ENCODE measurements at regions not wholly inside any gene's neighbourhood (a gene's known extent, or its start where the extent isn't known, plus 50 kb on each side); places are given as distances from the start of the nearest gene placed in this dataset.

DNA sequence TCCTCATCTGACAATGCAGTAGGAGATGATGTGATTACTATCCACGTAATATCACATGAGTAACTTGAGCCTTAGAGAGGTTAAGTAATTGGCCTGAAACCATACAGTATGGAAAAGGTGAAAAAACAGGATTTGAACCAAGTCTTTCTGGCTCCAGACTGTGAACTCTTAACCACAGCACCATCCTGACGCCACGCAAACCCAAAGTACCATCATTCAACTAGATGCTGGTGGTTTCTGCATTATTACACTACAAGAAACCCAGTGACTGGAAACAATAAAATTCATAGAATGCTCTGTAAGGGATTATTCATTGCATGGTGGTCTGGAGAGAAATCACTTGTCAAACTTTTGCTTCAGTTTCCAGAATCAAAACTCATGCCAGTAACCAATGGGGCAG lies 90.7 kb downstream of the MAB21L3 start:
- DNase-seq (ENCODE audit: low spot score): no peak
- in situ Hi-C loops (cut with MboI; ENCODE audit: low pct_unique_long_range_greater_than_20kb, low sequenced_read_pairs, unreplicated experiment): no loop called here
- no peak for TF ChIP-seq CTCF (IDR thresholded peaks at IDR 0.05; ENCODE audit: extremely low read depth, insufficient read depth, missing control alignments)

DNA sequence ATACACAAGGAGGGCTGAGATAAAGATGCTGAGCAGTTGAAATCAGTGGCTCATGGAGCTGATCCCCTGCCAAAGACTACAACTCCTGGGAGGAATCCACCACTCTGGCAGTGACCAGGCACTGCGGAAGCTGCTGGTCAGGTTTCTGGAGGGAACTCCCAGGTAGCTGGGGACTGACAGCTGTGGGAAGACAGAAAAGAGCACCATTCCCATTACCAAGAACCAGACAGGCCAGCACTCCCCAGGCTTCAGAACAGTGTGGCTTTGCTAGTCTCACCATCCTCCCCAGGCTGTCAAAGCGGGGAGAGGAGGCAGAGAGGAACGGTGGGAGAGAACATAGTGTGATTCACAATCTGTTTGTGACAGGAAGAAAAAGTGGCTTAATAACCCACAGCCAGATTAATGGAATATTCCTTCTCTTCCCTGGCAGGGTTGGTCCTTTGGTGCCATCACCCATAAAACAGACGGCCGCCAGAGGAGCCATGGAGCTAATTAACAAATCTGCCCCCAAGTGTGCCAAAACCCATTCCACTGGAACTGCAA lies 92.1 kb downstream of the MAB21L3 start:
- in situ Hi-C loops (cut with MboI; ENCODE audit: low pct_unique_long_range_greater_than_20kb, low sequenced_read_pairs, unreplicated experiment): no loop called here
- no peak for DNase-seq (ENCODE audit: low spot score)
- TF ChIP-seq CTCF (IDR thresholded peaks at IDR 0.05; ENCODE audit: extremely low read depth, insufficient read depth, missing control alignments): no peak

DNA sequence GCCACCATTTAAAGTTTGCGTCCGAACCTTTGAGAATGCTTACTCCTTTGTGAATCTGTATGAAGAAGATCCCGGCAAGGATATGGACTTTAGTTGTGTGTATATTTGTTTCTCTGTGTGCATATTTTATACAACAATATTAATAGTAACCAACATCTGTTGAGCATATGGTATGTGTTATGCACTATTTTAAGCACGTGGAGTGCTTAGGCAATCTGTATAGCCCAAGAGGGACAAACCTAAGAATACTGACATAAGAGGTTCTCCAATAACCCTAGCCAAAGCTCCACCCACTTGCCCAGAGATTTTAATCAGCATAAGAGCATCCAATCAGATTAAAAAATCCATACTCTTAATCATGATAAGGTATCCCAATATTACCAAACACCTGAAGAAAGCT lies 92.7 kb downstream of the MAB21L3 start:
- TF ChIP-seq CTCF (IDR thresholded peaks at IDR 0.05; ENCODE audit: extremely low read depth, insufficient read depth, missing control alignments): no peak
- DNase-seq (ENCODE audit: low spot score): no peak
- in situ Hi-C loops (cut with MboI; ENCODE audit: low pct_unique_long_range_greater_than_20kb, low sequenced_read_pairs, unreplicated experiment): no loop called here

DNA sequence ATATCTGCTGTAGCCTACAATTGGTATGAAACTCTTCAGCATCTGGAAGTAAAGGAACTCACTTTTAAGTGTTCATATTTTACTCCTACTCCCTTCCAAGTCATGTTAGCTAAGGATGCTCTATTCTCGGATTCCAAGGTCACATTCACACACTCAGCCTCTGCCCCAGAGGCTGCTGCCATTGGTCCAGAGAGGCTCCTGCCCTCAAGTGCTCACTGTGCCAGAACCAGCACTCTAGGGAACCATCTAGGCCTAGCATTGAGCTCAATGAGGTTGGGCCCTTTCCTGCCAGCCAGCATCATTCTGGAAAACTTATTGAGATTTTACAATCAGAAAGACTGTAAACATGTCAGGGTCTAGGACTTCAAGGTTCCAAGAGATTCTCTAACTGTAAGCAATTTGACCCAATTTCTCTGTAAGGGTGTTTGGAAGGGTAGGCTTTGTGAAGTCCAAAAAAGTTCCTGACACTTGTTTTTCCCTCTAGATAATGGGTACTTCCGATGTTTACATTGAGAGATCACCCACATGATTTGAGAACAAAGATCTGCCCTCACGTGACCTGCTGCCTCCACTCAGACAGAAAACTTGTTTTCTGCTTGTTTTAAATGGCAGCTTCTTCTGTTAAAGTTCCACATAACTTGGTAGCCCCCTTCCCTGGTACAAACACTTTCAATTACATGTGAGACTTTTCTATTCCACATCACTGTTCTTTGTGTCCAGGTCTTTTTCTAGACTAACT lies 94.9 kb downstream of the MAB21L3 start:
- no peak for DNase-seq (ENCODE audit: low spot score)
- in situ Hi-C loops (cut with MboI; ENCODE audit: low pct_unique_long_range_greater_than_20kb, low sequenced_read_pairs, unreplicated experiment): no loop called here
- no peak for TF ChIP-seq CTCF (IDR thresholded peaks at IDR 0.05; ENCODE audit: extremely low read depth, insufficient read depth, missing control alignments)

- no peak for TF ChIP-seq CTCF (IDR thresholded peaks at IDR 0.05; ENCODE audit: extremely low read depth, insufficient read depth, missing control alignments)
- no peak for DNase-seq (ENCODE audit: low spot score)
- in situ Hi-C loops (cut with MboI; ENCODE audit: low pct_unique_long_range_greater_than_20kb, low sequenced_read_pairs, unreplicated experiment): no loop called here
These were observed 96.0 kb downstream of the MAB21L3 start for GRCh38 chr1:116207126-116207735.

DNA sequence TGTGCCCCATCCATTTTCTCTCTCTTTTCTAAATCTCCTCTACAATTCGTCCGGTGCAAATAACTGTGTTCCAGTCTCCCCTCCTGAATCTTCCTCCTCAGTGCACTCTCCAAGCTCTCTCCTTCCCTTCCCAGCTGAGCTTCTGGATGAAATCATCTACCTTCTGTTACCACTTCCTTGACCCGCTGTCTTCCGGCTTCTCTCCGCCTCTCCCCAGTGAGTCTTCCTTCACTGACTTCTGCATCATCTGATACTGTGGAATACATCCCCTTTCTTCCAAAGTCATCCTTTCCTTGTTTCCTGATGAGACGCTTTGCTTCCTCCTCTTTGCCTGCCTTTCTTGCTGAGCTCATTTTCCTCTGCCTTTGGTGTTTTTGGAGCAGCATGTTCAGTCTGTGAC lies 96.9 kb downstream of the MAB21L3 start:
- in situ Hi-C loops (cut with MboI; ENCODE audit: low pct_unique_long_range_greater_than_20kb, low sequenced_read_pairs, unreplicated experiment): no loop called here
- TF ChIP-seq CTCF (IDR thresholded peaks at IDR 0.05; ENCODE audit: extremely low read depth, insufficient read depth, missing control alignments): no peak
- no peak for DNase-seq (ENCODE audit: low spot score)
